NCI-H2107 treated with DMSO at 0.1 percent for 48 hours (cell line): ENCODE measurements at regions not wholly inside any gene's neighbourhood (a gene's known extent, or its start where the extent isn't known, plus 50 kb on each side); places are given as distances from the start of the nearest gene placed in this dataset.

ENCODE experiments used
- DNase-seq: peaks from one replicate; lab custom pipeline; 2025; ENCODE audit not compliant: unreplicated experiment; lab: John Stamatoyannopoulos, UW

GRCh38 chr2:226017537-226017936 is 618.0 kb downstream of the NYAP2 start:
- DNase-seq = no peak

- DNase-seq = no peak
Observed at GRCh38 chr2:226017107-226017506, 617.6 kb downstream of the NYAP2 start.

- DNase-seq = no peak
Observed at GRCh38 chr2:226011716-226012450, 612.4 kb downstream of the NYAP2 start.

- DNase-seq = no peak
Observed at GRCh38 chr2:226002438-226002837, 602.9 kb downstream of the NYAP2 start.

- DNase-seq = no peak
Observed at GRCh38 chr2:226001716-226002115, 602.2 kb downstream of the NYAP2 start.

- DNase-seq = no peak
Observed at GRCh38 chr2:225999692-226000091, 600.2 kb downstream of the NYAP2 start.

- no peak for DNase-seq
Observed at GRCh38 chr2:225998653-225999052, 599.1 kb downstream of the NYAP2 start.

GRCh38 chr2:225998116-225998515 is 598.6 kb downstream of the NYAP2 start:
- no peak for DNase-seq

GRCh38 chr2:225996462-225996828 is 596.9 kb downstream of the NYAP2 start:
- no peak for DNase-seq

GRCh38 chr2:225995796-225996461 is 596.4 kb downstream of the NYAP2 start:
- no peak for DNase-seq

- DNase-seq = no peak
Observed at GRCh38 chr2:225994748-225995405, 595.4 kb downstream of the NYAP2 start.

GRCh38 chr2:225993430-225993829 is 593.9 kb downstream of the NYAP2 start:
- DNase-seq = no peak

GRCh38 chr2:225989809-225990208 is 590.3 kb downstream of the NYAP2 start:
- no peak for DNase-seq

GRCh38 chr2:225980372-225980771 is 580.9 kb downstream of the NYAP2 start:
- no peak for DNase-seq

GRCh38 chr2:225971433-225971832 is 571.9 kb downstream of the NYAP2 start:
- no peak for DNase-seq

- DNase-seq = no peak
Observed at GRCh38 chr2:225948903-225949302, 549.4 kb downstream of the NYAP2 start.

GRCh38 chr2:225938991-225939390 is 539.5 kb downstream of the NYAP2 start:
- DNase-seq = no peak

- DNase-seq = no peak
Observed at GRCh38 chr2:225937625-225938187, 538.2 kb downstream of the NYAP2 start.

- DNase-seq = no peak
Observed at GRCh38 chr2:225932811-225933413, 533.4 kb downstream of the NYAP2 start.

- DNase-seq = no peak
Observed at GRCh38 chr2:225930687-225931086, 531.2 kb downstream of the NYAP2 start.

- no peak for DNase-seq
Observed at GRCh38 chr2:225920621-225921220, 521.2 kb downstream of the NYAP2 start.
